PC-3 (cell line): ENCODE measurements at regions not wholly inside any gene's neighbourhood (a gene's known extent, or its start where the extent isn't known, plus 50 kb on each side); places are given as distances from the start of the nearest gene placed in this dataset.

ENCODE experiments used
- CTCF ChIP-seq: fragments of 300-600 bp; sonication (generic); conservative IDR thresholded peaks from 2 replicates; pipeline ENCODE4 v1.5.1; 2017; ENCODE audit warnings: antibody characterized with exemption, low read depth, mild to moderate bottlenecking, low read length
- EZH2 ChIP-seq: fragments of 300-600 bp; sonication (generic); IDR thresholded peaks from one replicate; pipeline ENCODE4 v1.6.1; 2017; ENCODE audit warnings: antibody characterized with exemption, mild to moderate bottlenecking, low read length; ENCODE audit not compliant: unreplicated experiment
- EZH2phosphoT487 ChIP-seq: fragments of 300-600 bp; sonication (generic); IDR thresholded peaks from 2 replicates; pipeline ENCODE4 v1.6.1; 2018; ENCODE audit warnings: mild to moderate bottlenecking, antibody characterized with exemption, low read length, borderline replicate concordance

DNA sequence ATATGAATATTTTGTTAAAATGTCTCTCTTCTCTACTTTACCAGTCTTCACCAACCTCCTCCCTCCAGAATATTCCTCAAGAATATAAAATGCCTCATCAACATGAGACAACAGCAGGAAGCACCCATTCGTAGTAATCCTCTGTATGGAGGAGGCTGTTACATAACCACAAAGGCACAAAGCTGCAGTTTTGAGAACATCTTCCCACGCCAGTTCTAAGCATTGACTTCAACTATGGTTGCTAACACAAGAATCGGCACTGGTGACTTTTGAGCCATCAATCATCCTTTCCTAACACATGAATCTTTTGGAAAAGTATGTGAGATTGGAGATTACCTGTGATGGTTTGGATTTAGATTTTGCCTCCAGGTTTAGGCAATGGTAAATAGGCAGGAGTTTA is 54.9 kb upstream of the CYP1B1 start:
- TF ChIP-seq CTCF: no peak
- no peak for TF ChIP-seq EZH2
- no peak for TF ChIP-seq EZH2phosphoT487
